Esophagus squamous epithelium (tissue), 5 donors: ENCODE measurements at regions not wholly inside any gene's neighbourhood (a gene's known extent, or its start where the extent isn't known, plus 50 kb on each side); places are given as distances from the start of the nearest gene placed in this dataset.

Source experiments
- DNase-seq: peaks from one replicate; lab custom pipeline; 2025; lab: John Stamatoyannopoulos, UW
- H3K27ac ChIP-seq, 4 donors: fragments of 200-600 bp; sonication (generic); one replicate each; pipeline ENCODE4 v1.5.1; 2016 to 2019; ENCODE audit warnings: mild to moderate bottlenecking in 1 of 4
- H3K27me3 ChIP-seq, 4 donors: fragments of 200-600 bp; sonication (generic); 1 replicate in 3 of 4; 2 replicates in 1 of 4; pipeline versions ENCODE4 v1.5.1 to v1.6.0; 2017 to 2021; ENCODE audit warnings: antibody characterized with exemption in 1 of 4
- H3K36me3 ChIP-seq, 3 donors: fragments of 200-600 bp; sonication (generic); one replicate each; pipeline ENCODE4 v1.5.1; 2016 to 2019
- H3K4me1 ChIP-seq, 3 donors: fragments of 200-600 bp; sonication (generic); one replicate each; pipeline ENCODE4 v1.5.1; 2017 to 2019
- H3K4me3 ChIP-seq, 4 donors: fragments of 200-600 bp; sonication (generic); 1 replicate in 3 of 4; 2 replicates in 1 of 4; pipeline ENCODE4 v1.5.1; 2016 to 2019; ENCODE audit warnings: mild to moderate bottlenecking in 2 of 4, moderate library complexity in 1 of 4
- H3K9me3 ChIP-seq, 3 donors: fragments of 200-600 bp; sonication (generic); one replicate each; pipeline ENCODE4 v1.5.1; 2016 to 2019
- POLR2A ChIP-seq, 4 donors: fragments of 450-650 bp; IDR thresholded peaks; one replicate each; pipeline ENCODE4 v1.6.1; 2017; ENCODE audit warnings: antibody characterized with exemption in 4 of 4, mild to moderate bottlenecking in 4 of 4, moderate library complexity in 3 of 4
- WGBS, 2 donors: methylation state at CpG; one replicate each; pipeline ENCODE4 v1.1.5; 2018; 5-methylcytosine and 5-hydroxymethylcytosine counted together
- intact Hi-C: fragments of 100-400 bp; cut with DNase I; formaldehyde crosslinking; loops from one replicate; pipeline ENCODE4 v1.15.0; 2022
- TF ChIP-seq, protein P1 (sequence below), 6 experiments: fragments of 450-650 bp in 4 of 6; fragments of 200-600 bp in 2 of 6; sonication (generic) in 2 of 6; IDR thresholded peaks; one replicate each; pipeline ENCODE4 v1.5.1; 2016 to 2019; ENCODE audit warnings: antibody characterized with exemption in 6 of 6, mild to moderate bottlenecking in 4 of 6, moderate library complexity in 4 of 6
- donor health status: DM: yes; HTN: yes; CAD: no.

DNA sequence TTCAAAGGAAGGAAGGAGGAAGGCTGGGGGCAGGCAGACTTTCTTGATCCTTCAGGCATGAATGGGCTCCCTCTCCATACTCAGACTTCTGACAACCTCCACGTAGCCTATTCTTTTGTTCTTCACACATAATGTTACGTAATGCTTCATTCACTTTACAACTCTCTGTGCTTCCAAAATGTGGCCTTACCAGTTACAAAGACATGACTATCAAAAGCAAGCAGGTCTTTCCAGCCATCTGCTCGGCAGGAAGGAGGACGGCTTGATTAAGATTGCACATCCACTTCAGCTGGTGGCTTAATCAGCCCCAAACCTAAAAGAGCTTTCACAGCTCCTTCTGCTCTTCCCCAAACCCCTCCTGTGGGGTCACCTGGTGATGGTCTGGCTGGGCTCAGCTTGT lies 263.2 kb downstream of the XXYLT1 start:
- TF ChIP-seq, protein P1, sequence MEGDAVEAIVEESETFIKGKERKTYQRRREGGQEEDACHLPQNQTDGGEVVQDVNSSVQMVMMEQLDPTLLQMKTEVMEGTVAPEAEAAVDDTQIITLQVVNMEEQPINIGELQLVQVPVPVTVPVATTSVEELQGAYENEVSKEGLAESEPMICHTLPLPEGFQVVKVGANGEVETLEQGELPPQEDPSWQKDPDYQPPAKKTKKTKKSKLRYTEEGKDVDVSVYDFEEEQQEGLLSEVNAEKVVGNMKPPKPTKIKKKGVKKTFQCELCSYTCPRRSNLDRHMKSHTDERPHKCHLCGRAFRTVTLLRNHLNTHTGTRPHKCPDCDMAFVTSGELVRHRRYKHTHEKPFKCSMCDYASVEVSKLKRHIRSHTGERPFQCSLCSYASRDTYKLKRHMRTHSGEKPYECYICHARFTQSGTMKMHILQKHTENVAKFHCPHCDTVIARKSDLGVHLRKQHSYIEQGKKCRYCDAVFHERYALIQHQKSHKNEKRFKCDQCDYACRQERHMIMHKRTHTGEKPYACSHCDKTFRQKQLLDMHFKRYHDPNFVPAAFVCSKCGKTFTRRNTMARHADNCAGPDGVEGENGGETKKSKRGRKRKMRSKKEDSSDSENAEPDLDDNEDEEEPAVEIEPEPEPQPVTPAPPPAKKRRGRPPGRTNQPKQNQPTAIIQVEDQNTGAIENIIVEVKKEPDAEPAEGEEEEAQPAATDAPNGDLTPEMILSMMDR (IDR thresholded peaks at IDR 0.05) = no peak
- no peak for TF ChIP-seq POLR2A (IDR thresholded peaks at IDR 0.05)
- no peak overlapping the region for H3K4me3 ChIP-seq
- H3K36me3 ChIP-seq = no peaks in the 10 kb centered on the region
- no peak for DNase-seq
- intact Hi-C loops = no loop called here
- peak overlapping the region in 2 of 4 donors; percentile 53 to 65 for H3K27ac ChIP-seq
- no peaks in the 10 kb centered on the region for H3K9me3 ChIP-seq
- WGBS, 2 donors = 27 to 44% methylated on average over 4 of the region's 4 CpGs
- H3K4me1 ChIP-seq = peaks cover 10 to 47% (median 12%) of the 10 kb centered on the region in 3 donors
- no peaks in the 10 kb centered on the region for H3K27me3 ChIP-seq

DNA sequence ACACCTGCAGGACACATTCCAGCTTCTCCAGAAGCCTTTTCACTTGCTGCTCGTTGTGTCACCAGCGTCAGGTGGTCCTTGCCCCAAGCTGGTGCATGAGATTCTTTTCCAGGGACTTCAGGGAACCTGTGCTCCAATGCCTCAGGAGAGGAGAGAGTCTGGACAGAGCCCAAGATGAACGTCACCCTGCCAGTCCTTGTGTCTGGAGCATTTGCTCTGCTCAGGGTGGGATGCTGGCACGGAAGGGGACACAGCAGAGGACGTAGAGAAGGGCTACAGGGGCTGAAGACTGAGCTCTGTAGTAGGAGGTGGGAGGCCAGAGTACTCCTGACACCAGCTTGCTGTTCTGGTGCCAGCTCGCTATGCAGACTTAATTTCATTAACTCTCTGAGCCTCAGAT lies 262.1 kb downstream of the XXYLT1 start:
- intact Hi-C loops = no loop called here
- no peak overlapping the region for H3K4me3 ChIP-seq
- H3K36me3 ChIP-seq = no peaks in the 10 kb centered on the region
- WGBS, 2 donors = 74 to 75% methylated on average over 3 to 6 of the region's 6 CpGs
- H3K27ac ChIP-seq = no peak overlapping the region
- TF ChIP-seq POLR2A (IDR thresholded peaks at IDR 0.05) = no peak
- TF ChIP-seq, protein P1 (IDR thresholded peaks at IDR 0.05) = no peak
- no peaks in the 10 kb centered on the region for H3K27me3 ChIP-seq
- no peaks in the 10 kb centered on the region for H3K9me3 ChIP-seq
- peaks cover 1 to 37% (median 3%) of the 10 kb centered on the region in 3 donors for H3K4me1 ChIP-seq
- no peak for DNase-seq

DNA sequence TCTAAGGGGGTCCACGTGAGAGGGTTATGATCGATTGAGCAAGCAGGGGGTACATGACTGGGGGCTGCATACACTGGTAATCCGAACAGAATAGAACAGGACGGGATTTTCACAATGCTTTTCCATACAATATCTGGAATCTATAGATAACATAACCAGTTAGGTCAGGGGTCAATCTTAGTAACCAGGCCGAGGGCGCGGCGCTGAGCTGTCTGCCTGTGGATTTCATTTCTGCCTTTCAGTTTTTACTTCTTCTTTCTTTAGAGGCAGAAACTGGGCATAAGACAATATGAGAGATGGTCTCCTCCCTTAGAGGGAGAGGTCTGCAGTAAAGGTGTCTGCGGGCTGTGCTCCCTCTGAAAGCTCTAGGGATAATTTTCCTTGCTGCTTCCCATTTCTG lies 261.3 kb downstream of the XXYLT1 start:
- DNase-seq = no peak
- 86 to 93% methylated on average over 8 to 9 of the region's 9 CpGs for WGBS, 2 donors
- no peak for TF ChIP-seq POLR2A (IDR thresholded peaks at IDR 0.05)
- TF ChIP-seq, protein P1 (IDR thresholded peaks at IDR 0.05) = no peak
- Histone ChIP-seq H3K9me3 (no peaks in the 10 kb centered on the region), H3K4me1 (peaks cover 0 to 35% (median 0%) of the 10 kb centered on the region in 3 donors), H3K36me3 (no peaks in the 10 kb centered on the region), H3K4me3 (no peak overlapping the region), H3K27ac (no peak overlapping the region), H3K27me3 (no peaks in the 10 kb centered on the region)
- intact Hi-C loops = no loop called here

DNA sequence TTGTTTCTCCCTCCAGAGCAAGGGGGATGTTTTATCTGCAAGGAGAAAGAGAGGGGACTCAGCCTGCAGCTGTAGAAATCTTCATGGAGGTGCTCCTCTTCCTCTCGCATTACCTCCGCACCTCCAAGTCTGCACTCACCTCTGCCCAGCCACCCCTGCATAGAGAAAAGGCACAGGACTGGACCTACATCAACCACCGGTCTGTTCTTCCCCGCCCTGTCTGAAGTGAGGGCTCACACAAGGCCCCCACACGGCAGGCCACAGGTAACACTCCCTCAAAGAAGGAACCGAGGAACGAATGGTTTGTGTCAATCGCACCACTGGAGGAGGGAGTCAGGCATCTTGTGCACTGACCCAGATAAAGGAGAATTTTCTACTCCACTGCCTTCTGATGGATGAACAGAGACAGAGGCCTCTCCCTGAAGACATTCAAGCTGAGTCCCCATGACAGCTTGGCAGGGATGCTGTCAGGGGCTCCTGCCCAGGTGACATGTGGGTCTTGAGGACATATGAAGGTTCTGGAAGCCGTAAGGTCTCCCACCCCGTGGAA lies 260.3 kb downstream of the XXYLT1 start:
- H3K9me3 ChIP-seq = no peaks in the 10 kb centered on the region
- peaks cover 0 to 35% (median 0%) of the 10 kb centered on the region in 3 donors for H3K4me1 ChIP-seq
- no peak for DNase-seq
- 89 to 100% methylated on average over 2 to 6 of the region's 10 CpGs for WGBS, 2 donors
- H3K27me3 ChIP-seq = no peaks in the 10 kb centered on the region
- H3K4me3 ChIP-seq = no peak overlapping the region
- no peak overlapping the region for H3K27ac ChIP-seq
- H3K36me3 ChIP-seq = no peaks in the 10 kb centered on the region
- no peak for TF ChIP-seq POLR2A (IDR thresholded peaks at IDR 0.05)
- TF ChIP-seq, protein P1 (IDR thresholded peaks at IDR 0.05) = no peak
- intact Hi-C loops = no loop called here

DNA sequence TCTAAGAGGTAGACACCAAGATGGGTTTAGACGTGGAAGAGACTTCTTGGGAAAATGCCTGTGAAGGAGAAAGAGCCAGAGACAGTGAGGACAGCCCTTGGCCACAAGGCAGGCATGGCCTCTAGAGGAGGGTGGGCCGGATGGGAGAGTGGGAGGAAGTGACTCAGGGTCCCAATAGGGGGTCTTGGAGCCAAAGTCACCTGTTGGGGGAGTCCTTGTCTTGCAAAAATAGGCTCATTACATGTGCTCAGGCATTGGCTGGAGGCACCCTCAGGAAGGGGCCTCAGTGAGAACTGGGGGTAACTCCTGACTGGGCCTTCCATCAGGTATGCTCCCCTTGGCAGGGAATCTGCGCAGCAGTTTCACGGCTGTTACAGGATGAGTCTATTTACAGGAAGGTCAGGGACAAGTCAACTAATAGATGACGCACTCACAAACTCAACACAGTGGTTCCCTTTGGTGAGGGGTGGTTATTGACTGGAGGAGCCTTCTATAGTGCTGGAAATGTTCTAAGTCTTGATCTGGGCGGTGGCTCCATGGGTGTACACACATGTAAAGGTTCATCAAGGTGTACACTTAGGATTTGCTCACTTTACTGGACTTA lies 259.6 kb downstream of the XXYLT1 start:
- intact Hi-C loops = no loop called here
- Histone ChIP-seq H3K4me3 (no peak overlapping the region), H3K4me1 (peaks cover 0 to 35% (median 0%) of the 10 kb centered on the region in 3 donors), H3K36me3 (no peaks in the 10 kb centered on the region), H3K9me3 (no peaks in the 10 kb centered on the region), H3K27me3 (no peaks in the 10 kb centered on the region), H3K27ac (peak overlapping the region in 1 of 4 donors; percentile 57)
- DNase-seq = no peak
- no peak for TF ChIP-seq POLR2A (IDR thresholded peaks at IDR 0.05)
- TF ChIP-seq, protein P1 (IDR thresholded peaks at IDR 0.05) = no peak
- 82 to 84% methylated on average over 6 of the region's 6 CpGs for WGBS, 2 donors
